ENCODE measurements at regions not wholly inside any gene's neighbourhood (a gene's known extent, or its start where the extent isn't known, plus 50 kb on each side); places are given as distances from the start of the nearest gene placed in this dataset.

- TF ChIP-seq CTCF (IDR thresholded peaks at IDR 0.05; ENCODE audit: low read depth, low read length) (no peak), POLR2A (IDR thresholded peaks at IDR 0.05; ENCODE audit: extremely low read depth, insufficient read length) (no peak), MAX (IDR thresholded peaks at IDR 0.05; ENCODE audit: low read depth, low read length) (no peak), MYC (IDR thresholded peaks at IDR 0.05; ENCODE audit: low read depth, low read length) (no peak)
Measured at GRCh38 chr17:5759501-5759925, 175.2 kb upstream of the NLRP1 start.

Measured in NB4 (cell line).